Endothelial cell of umbilical vein (primary cell): ENCODE measurements at regions not wholly inside any gene's neighbourhood (a gene's known extent, or its start where the extent isn't known, plus 50 kb on each side); places are given as distances from the start of the nearest gene placed in this dataset.

Experiments
- CTCF ChIP-seq, 2 donors: IDR thresholded peaks; 1 replicate in 1 of 2; 2 replicates in 1 of 2; pipeline ENCODE4 v1.5.1; 2011; ENCODE audit warnings: low read length in 2 of 2, mild to moderate bottlenecking in 2 of 2, moderate library complexity in 2 of 2, control low read depth in 1 of 2, inconsistent platforms in 1 of 2, low read depth in 1 of 2; ENCODE audit not compliant: insufficient read depth in 1 of 2; ENCODE audit errors: extremely low read depth in 1 of 2
- EZH2 ChIP-seq: IDR thresholded peaks from 2 replicates; pipeline ENCODE4 v1.6.1; 2012; ENCODE audit warnings: borderline replicate concordance, low read depth, mild to moderate bottlenecking, moderate library complexity, low read length, inconsistent platforms; ENCODE audit not compliant: severe bottlenecking
- FOS ChIP-seq: IDR thresholded peaks from 2 replicates; pipeline ENCODE4 v1.6.1; 2011; ENCODE audit warnings: mild to moderate bottlenecking, low read length, moderate library complexity, borderline replicate concordance; ENCODE audit not compliant: insufficient read depth
- MAX ChIP-seq: IDR thresholded peaks from 2 replicates; pipeline ENCODE4 v1.6.1; 2011; ENCODE audit not compliant: insufficient read depth, insufficient read length
- POLR2A ChIP-seq: IDR thresholded peaks from 2 replicates; pipeline ENCODE4 v1.6.1; 2012; ENCODE audit warnings: low read depth, mild to moderate bottlenecking, control low read depth, low read length

- TF ChIP-seq CTCF (IDR thresholded peaks at IDR 0.05; ENCODE audit: extremely low read depth in 1 of 2, insufficient read depth in 1 of 2, low read depth in 1 of 2, low read length in 2 of 2) (no peak), POLR2A (no peak), EZH2 (no peak), FOS (no peak), MAX (no peak)
These were observed 612.2 kb upstream of the GOLIM4 start for GRCh38 chr3:168707900-168708299.
